HL-60 (cell line): ENCODE measurements at regions not wholly inside any gene's neighbourhood (a gene's known extent, or its start where the extent isn't known, plus 50 kb on each side); places are given as distances from the start of the nearest gene placed in this dataset.

Source experiments
- DNase-seq, 2 experiments: peaks; one replicate each; pipeline ENCODE4 v3.0.0-alpha.2; 2010 to 2020; ENCODE audit warnings: low read depth in 1 of 2, low spot score in 1 of 2
- H3K27ac ChIP-seq: fragments of 250-450 bp; sonication (Bioruptor Pico); replicated peaks from 2 replicates; pipeline ENCODE4 v1.5.1; 2020; ENCODE audit warnings: mild to moderate bottlenecking, moderate library complexity
- H3K27me3 ChIP-seq: fragments of 250-450 bp; sonication (Bioruptor Pico); 2 replicates; pipeline ENCODE4 v1.5.1; 2021; ENCODE audit warnings: mild to moderate bottlenecking, moderate library complexity; ENCODE audit not compliant: insufficient read depth, poor library complexity, severe bottlenecking
- H3K4me3 ChIP-seq: replicated peaks from 2 replicates; pipeline ENCODE4 v1.5.1; 2011; ENCODE audit warnings: mild to moderate bottlenecking, control low read depth, low read length; ENCODE audit not compliant: insufficient read depth
- CTCF ChIP-seq: IDR thresholded peaks from one replicate; pipeline ENCODE4 v1.5.1; 2011; ENCODE audit warnings: low read length, control low read depth, inconsistent platforms; ENCODE audit not compliant: insufficient read depth
- GABPA ChIP-seq: IDR thresholded peaks from 2 replicates; pipeline ENCODE4 v1.6.1; 2012; ENCODE audit warnings: low read depth
- POLR2AphosphoS5 ChIP-seq: IDR thresholded peaks from 2 replicates; pipeline ENCODE4 v1.6.1; 2012; ENCODE audit warnings: low read depth
- REST ChIP-seq: IDR thresholded peaks from 2 replicates; pipeline ENCODE4 v1.6.1; 2012; ENCODE audit warnings: low read depth; ENCODE audit not compliant: insufficient replicate concordance
- SPI1 ChIP-seq: IDR thresholded peaks from 2 replicates; pipeline ENCODE4 v1.6.1; 2012; ENCODE audit warnings: low read depth, mild to moderate bottlenecking, borderline replicate concordance

GRCh38 chr20:51303731-51304670 lies 238.5 kb downstream of the NFATC2 start:
- Histone ChIP-seq H3K27me3 (peaks cover 4% of the 10 kb centered on the region), H3K4me3 (no peak overlapping the region), H3K27ac (no peak overlapping the region)
- no peak for TF ChIP-seq GABPA
- no peak for TF ChIP-seq CTCF
- no peak for TF ChIP-seq REST
- no peak for TF ChIP-seq POLR2AphosphoS5
- no peak for TF ChIP-seq SPI1
- no peak for DNase-seq

GRCh38 chr20:51301026-51301425 lies 241.5 kb downstream of the NFATC2 start:
- Histone ChIP-seq H3K27ac (no peak overlapping the region), H3K27me3 (peaks cover 3% of the 10 kb centered on the region), H3K4me3 (no peak overlapping the region)
- TF ChIP-seq REST (no peak), CTCF (no peak), POLR2AphosphoS5 (no peak), GABPA (no peak), SPI1 (no peak)
- DNase-seq: no peak

GRCh38 chr20:51300104-51300503 lies 242.4 kb downstream of the NFATC2 start:
- DNase-seq: no peak
- Histone ChIP-seq H3K4me3 (no peak overlapping the region), H3K27me3 (no peaks in the 10 kb centered on the region), H3K27ac (no peak overlapping the region)
- TF ChIP-seq REST: no peak
- no peak for TF ChIP-seq CTCF
- TF ChIP-seq POLR2AphosphoS5: no peak
- no peak for TF ChIP-seq SPI1
